ENCODE measurements at regions not wholly inside any gene's neighbourhood (a gene's known extent, or its start where the extent isn't known, plus 50 kb on each side); places are given as distances from the start of the nearest gene placed in this dataset.

GRCh38 chr17:37827905-37828650 lies 83.2 kb upstream of the HNF1B start:
- no peak for TF ChIP-seq CTCF (conservative IDR thresholded peaks at IDR 0.05)
- no peak overlapping the region for H3K27ac ChIP-seq

- TF ChIP-seq CTCF (conservative IDR thresholded peaks at IDR 0.05): no peak
- no peak overlapping the region for H3K27ac ChIP-seq
These were observed 81.9 kb upstream of the HNF1B start for GRCh38 chr17:37826497-37827430.

- no peak overlapping the region for H3K27ac ChIP-seq
- no peak for TF ChIP-seq CTCF (conservative IDR thresholded peaks at IDR 0.05)
These were observed 81.0 kb upstream of the HNF1B start for GRCh38 chr17:37825851-37826250.

GRCh38 chr17:37824534-37825485 lies 80.0 kb upstream of the HNF1B start:
- no peak overlapping the region for H3K27ac ChIP-seq
- TF ChIP-seq CTCF (conservative IDR thresholded peaks at IDR 0.05): no peak

- no peak for TF ChIP-seq CTCF (conservative IDR thresholded peaks at IDR 0.05)
- H3K27ac ChIP-seq: no peak overlapping the region
These were observed 79.1 kb upstream of the HNF1B start for GRCh38 chr17:37823996-37824395.

- TF ChIP-seq CTCF (conservative IDR thresholded peaks at IDR 0.05): no peak
- H3K27ac ChIP-seq: no peak overlapping the region
These were observed 76.3 kb upstream of the HNF1B start for GRCh38 chr17:37820995-37821713.
